Naive B cell (primary cell): ENCODE measurements at regions not wholly inside any gene's neighbourhood (a gene's known extent, or its start where the extent isn't known, plus 50 kb on each side); places are given as distances from the start of the nearest gene placed in this dataset.
A peak's percentile ranks its signal among the peaks of the same experiment; 100 is the strongest.
"Not testable (repeated sequence)": the region's sequence is repeated elsewhere in the genome, so short reads cannot be mapped to it uniquely, and the experiment has no call there.

ENCODE experiments used
- ATAC-seq, 2 donors: fragments of 150-1000 bp; cut with Tn5 transposase; 2 replicates each; pipeline ENCODE4 v1.10.0; 2021; ENCODE audit warnings: low read depth in 2 of 2, mild to moderate bottlenecking in 2 of 2, moderate library complexity in 2 of 2
- DNase-seq: peaks from one replicate; pipeline ENCODE4 v3.0.0; 2022
- H3K27ac Mint-ChIP-seq, 6 donors: one replicate each; pipeline ENCODE4 v1.8.0; 2020 to 2022; ENCODE audit warnings: mild to moderate bottlenecking in 6 of 6, mixed read lengths in 6 of 6, moderate library complexity in 5 of 6, inconsistent platforms in 2 of 6
- H3K27me3 Mint-ChIP-seq, 3 donors: one replicate each; pipeline ENCODE4 v1.8.0; 2021 to 2022; ENCODE audit warnings: mixed read lengths in 3 of 3, mild to moderate bottlenecking in 1 of 3
- H3K36me3 Mint-ChIP-seq, 2 donors: one replicate each; pipeline ENCODE4 v1.8.0; 2020 to 2022; ENCODE audit warnings: mixed read lengths in 2 of 2, inconsistent platforms in 1 of 2, mild to moderate bottlenecking in 1 of 2
- H3K4me1 Mint-ChIP-seq, 3 donors: one replicate each; pipeline ENCODE4 v1.8.0; 2020 to 2022; ENCODE audit warnings: mixed read lengths in 3 of 3, inconsistent platforms in 1 of 3, mild to moderate bottlenecking in 1 of 3, moderate library complexity in 1 of 3
- H3K4me3 Mint-ChIP-seq, 8 donors: one replicate each; pipeline ENCODE4 v1.8.0; 2020 to 2022; ENCODE audit warnings: mild to moderate bottlenecking in 8 of 8, mixed read lengths in 8 of 8, moderate library complexity in 8 of 8, inconsistent platforms in 2 of 8
- H3K9me3 Mint-ChIP-seq, 7 donors: one replicate each; pipeline ENCODE4 v1.8.0; 2020 to 2022; ENCODE audit warnings: mixed read lengths in 7 of 7, mild to moderate bottlenecking in 5 of 7, inconsistent platforms in 2 of 7, moderate library complexity in 1 of 7

- ATAC-seq, result no peak
- H3K4me3 Mint-ChIP-seq, result no peak overlapping the region
Observed at GRCh38 chr1:110260194-110260593, 50.1 kb downstream of the KCNC4 start.

GRCh38 chr1:110262296-110262695, 52.2 kb downstream of the KCNC4 start:
- ATAC-seq (no peak), DNase-seq (no peak)
- H3K27ac Mint-ChIP-seq, result no peak overlapping the region
- H3K27me3 Mint-ChIP-seq, result peaks cover 5 to 17% (median 17%) of the 10 kb centered on the region in 3 donors
- peaks cover 5 to 13% (median 10%) of the 10 kb centered on the region in 3 donors for H3K4me1 Mint-ChIP-seq
- H3K9me3 Mint-ChIP-seq, result no peaks in the 10 kb centered on the region
- H3K4me3 Mint-ChIP-seq, result no peak overlapping the region
- H3K36me3 Mint-ChIP-seq, result no peaks in the 10 kb centered on the region

More at GRCh38 chr1:110260194-110260593, 50.1 kb downstream of the KCNC4 start:
- H3K4me1 Mint-ChIP-seq, result peaks cover 8 to 19% (median 15%) of the 10 kb centered on the region in 3 donors
- no peak overlapping the region for H3K27ac Mint-ChIP-seq
- no peaks in the 10 kb centered on the region for H3K9me3 Mint-ChIP-seq
- H3K27me3 Mint-ChIP-seq, result peaks cover 4 to 10% (median 9%) of the 10 kb centered on the region in 3 donors
- DNase-seq, result no peak
- H3K36me3 Mint-ChIP-seq, result no peaks in the 10 kb centered on the region

GRCh38 chr1:110262846-110263631, 52.9 kb downstream of the KCNC4 start:
- no peak for ATAC-seq
- no peaks in the 10 kb centered on the region for H3K9me3 Mint-ChIP-seq
- peak overlapping the region in 1 of 8 donors; percentile 18 for H3K4me3 Mint-ChIP-seq
- H3K27me3 Mint-ChIP-seq, result peaks cover 10 to 21% (median 20%) of the 10 kb centered on the region in 3 donors
- peaks cover 5 to 13% (median 10%) of the 10 kb centered on the region in 3 donors for H3K4me1 Mint-ChIP-seq
- H3K36me3 Mint-ChIP-seq, result no peaks in the 10 kb centered on the region
- H3K27ac Mint-ChIP-seq, result peak overlapping the region in 1 of 6 donors; percentile 36
- no peak for DNase-seq

GRCh38 chr1:110264430-110264829, 54.3 kb downstream of the KCNC4 start:
- peaks cover 13 to 21% (median 20%) of the 10 kb centered on the region in 3 donors for H3K27me3 Mint-ChIP-seq
- H3K9me3 Mint-ChIP-seq, result no peaks in the 10 kb centered on the region
- no peaks in the 10 kb centered on the region for H3K36me3 Mint-ChIP-seq
- DNase-seq (no peak), ATAC-seq (no peak)
- H3K4me3 Mint-ChIP-seq, result no peak overlapping the region
- no peak overlapping the region for H3K27ac Mint-ChIP-seq
- H3K4me1 Mint-ChIP-seq, result peaks cover 5 to 10% (median 9%) of the 10 kb centered on the region in 3 donors

- Mint-ChIP-seq H3K9me3 (no peaks in the 10 kb centered on the region), H3K4me1 (peaks cover 0 to 3% (median 1%) of the 10 kb centered on the region in 3 donors), H3K36me3 (no peaks in the 10 kb centered on the region), H3K27me3 (peaks cover 13 to 23% (median 20%) of the 10 kb centered on the region in 3 donors), H3K27ac (no peak overlapping the region), H3K4me3 (no peak overlapping the region)
- DNase-seq (no peak), ATAC-seq (no peak)
Observed at GRCh38 chr1:110265186-110265585, 55.1 kb downstream of the KCNC4 start.

- no peaks in the 10 kb centered on the region for H3K36me3 Mint-ChIP-seq
- H3K27me3 Mint-ChIP-seq, result peaks cover 13 to 31% (median 26%) of the 10 kb centered on the region in 3 donors
- no peaks in the 10 kb centered on the region for H3K9me3 Mint-ChIP-seq
- no peaks in the 10 kb centered on the region for H3K4me1 Mint-ChIP-seq
- ATAC-seq (no peak), DNase-seq (no peak)
- no peak overlapping the region for H3K27ac Mint-ChIP-seq
- peak overlapping the region in 1 of 8 donors; percentile 53 for H3K4me3 Mint-ChIP-seq
Observed at GRCh38 chr1:110266834-110267233, 56.7 kb downstream of the KCNC4 start.

GRCh38 chr1:110267260-110267659, 57.1 kb downstream of the KCNC4 start:
- Mint-ChIP-seq H3K27ac (peak overlapping the region in 1 of 6 donors; percentile 62), H3K9me3 (no peaks in the 10 kb centered on the region), H3K27me3 (peaks cover 16 to 29% (median 25%) of the 10 kb centered on the region in 3 donors), H3K36me3 (no peaks in the 10 kb centered on the region), H3K4me1 (no peaks in the 10 kb centered on the region), H3K4me3 (no peak overlapping the region)
- DNase-seq (no peak), ATAC-seq (no peak)

GRCh38 chr1:110272045-110272444, 61.9 kb downstream of the KCNC4 start:
- peaks cover 14 to 16% (median 16%) of the 10 kb centered on the region in 3 donors for H3K27me3 Mint-ChIP-seq
- DNase-seq (no peak), ATAC-seq (no peak)
- H3K9me3 Mint-ChIP-seq, result no peaks in the 10 kb centered on the region
- no peak overlapping the region for H3K4me3 Mint-ChIP-seq
- no peaks in the 10 kb centered on the region for H3K4me1 Mint-ChIP-seq
- no peaks in the 10 kb centered on the region for H3K36me3 Mint-ChIP-seq
- no peak overlapping the region for H3K27ac Mint-ChIP-seq

- H3K4me1 Mint-ChIP-seq, H3K4me3 Mint-ChIP-seq, DNase-seq, H3K9me3 Mint-ChIP-seq, H3K36me3 Mint-ChIP-seq, H3K27ac Mint-ChIP-seq, ATAC-seq: not testable (repeated sequence)
- H3K27me3 Mint-ChIP-seq, result peaks cover 8 to 13% (median 11%) of the 10 kb centered on the region in 3 donors
Observed at GRCh38 chr1:110273832-110274231, 63.7 kb downstream of the KCNC4 start.

GRCh38 chr1:110280126-110280525, 59.1 kb upstream of the RBM15 start:
- DNase-seq, result no peak
- Mint-ChIP-seq H3K27me3 (peaks cover 9 to 14% (median 9%) of the 10 kb centered on the region in 3 donors), H3K27ac (peak overlapping the region in 1 of 6 donors; percentile 11), H3K9me3 (no peaks in the 10 kb centered on the region), H3K4me1 (no peaks in the 10 kb centered on the region), H3K36me3 (no peaks in the 10 kb centered on the region), H3K4me3 (no peak overlapping the region)
- ATAC-seq, result no peak

GRCh38 chr1:110280804-110281203, 58.4 kb upstream of the RBM15 start:
- Mint-ChIP-seq H3K36me3 (no peaks in the 10 kb centered on the region), H3K27ac (peak overlapping the region in 1 of 6 donors; percentile 53), H3K9me3 (no peaks in the 10 kb centered on the region), H3K27me3 (peaks cover 9 to 14% (median 9%) of the 10 kb centered on the region in 3 donors), H3K4me1 (no peaks in the 10 kb centered on the region), H3K4me3 (no peak overlapping the region)
- no peak for DNase-seq
- ATAC-seq, result no peak

- Mint-ChIP-seq H3K4me1 (no peaks in the 10 kb centered on the region), H3K4me3 (no peak overlapping the region), H3K27me3 (peaks cover 9 to 14% (median 9%) of the 10 kb centered on the region in 3 donors), H3K9me3 (no peaks in the 10 kb centered on the region), H3K36me3 (no peaks in the 10 kb centered on the region), H3K27ac (peak overlapping the region in 2 of 6 donors; percentile 49 to 53)
- no peak for ATAC-seq
- no peak for DNase-seq
Observed at GRCh38 chr1:110281363-110282290, 57.5 kb upstream of the RBM15 start.

- no peak overlapping the region for H3K4me3 Mint-ChIP-seq
- no peaks in the 10 kb centered on the region for H3K36me3 Mint-ChIP-seq
- H3K27ac Mint-ChIP-seq, result peak overlapping the region in 1 of 6 donors; percentile 49
- no peaks in the 10 kb centered on the region for H3K9me3 Mint-ChIP-seq
- DNase-seq (no peak), ATAC-seq (no peak)
- no peaks in the 10 kb centered on the region for H3K4me1 Mint-ChIP-seq
- H3K27me3 Mint-ChIP-seq, result peaks cover 9 to 14% (median 9%) of the 10 kb centered on the region in 3 donors
Observed at GRCh38 chr1:110282395-110282794, 56.8 kb upstream of the RBM15 start.
